Right lobe of liver (tissue), 4 donors: ENCODE measurements at regions not wholly inside any gene's neighbourhood (a gene's known extent, or its start where the extent isn't known, plus 50 kb on each side); places are given as distances from the start of the nearest gene placed in this dataset.

Experiments
- CTCF ChIP-seq, 4 donors: fragments of 200-600 bp in 3 of 4; fragments of 450-650 bp in 1 of 4; IDR thresholded peaks; one replicate each; pipeline versions ENCODE4 v1.5.1 to v1.8.0; 2016 to 2022; ENCODE audit warnings: antibody characterized with exemption in 4 of 4, mild to moderate bottlenecking in 2 of 4
- POLR2A ChIP-seq: fragments of 450-650 bp; IDR thresholded peaks from one replicate; pipeline ENCODE4 v1.6.1; 2017; ENCODE audit warnings: antibody characterized with exemption, mild to moderate bottlenecking
- donor health status: DM: no; HTN: no; CAD: no.
- donor health status: DM: no; HTN: no; CAD: no.
- donor health status: DM: no; HTN: yes; CAD: no.

- TF ChIP-seq CTCF (IDR thresholded peaks at IDR 0.05) (no peak), POLR2A (no peak)
These were observed 99.2 kb downstream of the PLXNA1 start for GRCh38 chr3:127082066-127082465.
